H1 (cell line): ENCODE measurements at regions not wholly inside any gene's neighbourhood (a gene's known extent, or its start where the extent isn't known, plus 50 kb on each side); places are given as distances from the start of the nearest gene placed in this dataset.

ENCODE experiments used
- CTCF ChIA-PET: fragments of 300-600 bp; sonication (Branson Sonifier 250); formaldehyde crosslinking; loops from one replicate; lab custom pipeline; 2021; ENCODE audit not compliant: partially characterized antibody; lab: Charles Lee
- POLR2A ChIA-PET: fragments of 300-600 bp; sonication (Branson Sonifier 250); formaldehyde crosslinking; loops from one replicate; lab custom pipeline; 2021; ENCODE audit warnings: inconsistent platforms; ENCODE audit not compliant: partially characterized antibody; lab: Charles Lee
- DNase-seq, 2 experiments: peaks; one replicate each; pipeline versions ENCODE4 v3.0.0 to v3.0.0-alpha.2; 2010 to 2022; ENCODE audit warnings: low spot score in 2 of 2, low read depth in 1 of 2, mixed read lengths in 1 of 2
- FAIRE-seq: peaks from 2 replicates; lab custom pipeline; 2011; peaks lifted over from hg19 to GRCh38; lab: Jason Lieb, UNC
- H2AFZ ChIP-seq: 2 replicates; pipeline ENCODE4 v1.8.1; 2012; ENCODE audit warnings: low read length, inconsistent platforms
- H2AK5ac ChIP-seq: 2 replicates; pipeline ENCODE4 v1.6.1; 2013; ENCODE audit warnings: low read depth, low read length
- H2BK120ac ChIP-seq: replicated peaks from 2 replicates; pipeline ENCODE3; 2013; ENCODE audit warnings: low read depth, low read length, inconsistent platforms
- H2BK12ac ChIP-seq: 2 replicates; pipeline ENCODE4 v1.6.1; 2013; ENCODE audit warnings: low read depth, low read length
- H2BK15ac ChIP-seq: 2 replicates; pipeline ENCODE4 v1.6.1; 2013; ENCODE audit warnings: low read length
- H2BK20ac ChIP-seq: 2 replicates; pipeline ENCODE4 v1.6.1; 2013; ENCODE audit warnings: low read length
- H2BK5ac ChIP-seq: 2 replicates; pipeline ENCODE4 v1.6.1; 2013; ENCODE audit warnings: low read depth, low read length
- H3K14ac ChIP-seq: 2 replicates; pipeline ENCODE4 v1.6.1; 2013; ENCODE audit warnings: inconsistent platforms; ENCODE audit not compliant: insufficient read length
- H3K18ac ChIP-seq: 2 replicates; pipeline ENCODE4 v1.6.1; 2013; ENCODE audit warnings: low read length; ENCODE audit errors: extremely low read depth
- H3K23ac ChIP-seq: 2 replicates; pipeline ENCODE4 v1.6.1; 2013; ENCODE audit warnings: inconsistent platforms; ENCODE audit not compliant: insufficient read length
- H3K23me2 ChIP-seq: 2 replicates; pipeline ENCODE4 v1.6.1; 2013; ENCODE audit warnings: low read depth, low read length
- H3K27ac ChIP-seq: 2 replicates; pipeline ENCODE4 v1.6.1; 2011; ENCODE audit warnings: low read depth, low read length, inconsistent platforms
- H3K27me3 ChIP-seq, 4 experiments: replicated peaks in 1 of 4; 1 replicate in 1 of 4; 2 replicates in 3 of 4; pipeline versions ENCODE4 v1.6.1 to v1.8.1; 2011 to 2013; ENCODE audit warnings: low read length in 3 of 4, mild to moderate bottlenecking in 3 of 4, inconsistent platforms in 2 of 4, mixed read lengths in 2 of 4, moderate library complexity in 1 of 4; ENCODE audit not compliant: control insufficient read depth in 3 of 4, insufficient read depth in 3 of 4; ENCODE audit errors: extremely low read depth in 1 of 4
- H3K36me3 ChIP-seq, 4 experiments: 2 replicates each; pipeline versions ENCODE4 v1.6.1 to v1.8.1; 2011 to 2013; ENCODE audit warnings: mild to moderate bottlenecking in 4 of 4, low read length in 3 of 4, moderate library complexity in 2 of 4, control low read depth in 1 of 4, inconsistent platforms in 1 of 4; ENCODE audit not compliant: insufficient read depth in 4 of 4, control insufficient read depth in 2 of 4
- H3K4ac ChIP-seq: replicated peaks from 2 replicates; pipeline ENCODE3; 2013; ENCODE audit warnings: low read length, low read depth, mixed read lengths, inconsistent platforms; ENCODE audit not compliant: insufficient read length
- H3K4me1 ChIP-seq, 4 experiments: replicated peaks in 1 of 4; 1 replicate in 1 of 4; 2 replicates in 3 of 4; pipeline versions ENCODE4 v1.6.1 to v1.8.1; 2011 to 2013; ENCODE audit warnings: low read length in 3 of 4, inconsistent platforms in 2 of 4, mixed read lengths in 1 of 4; ENCODE audit not compliant: insufficient read depth in 4 of 4, control insufficient read depth in 3 of 4
- H3K4me2 ChIP-seq, 2 experiments: 2 replicates each; pipeline versions ENCODE4 v1.6.1 to v1.8.1; 2011 to 2013; ENCODE audit warnings: low read depth in 2 of 2, low read length in 2 of 2, control low read depth in 1 of 2, inconsistent platforms in 1 of 2, mild to moderate bottlenecking in 1 of 2; ENCODE audit not compliant: insufficient read depth in 1 of 2
- H3K4me3 ChIP-seq, 4 experiments: fragments of 200-600, 300-600 bp in 1 of 4; sonication (generic), shearing (Covaris generic), sonication (Bioruptor Twin) in 1 of 4; 2 replicates each; pipeline versions ENCODE4 v1.5.1 to v1.8.1; 2011 to 2016; ENCODE audit warnings: low read length in 4 of 4, low read depth in 3 of 4, control low read depth in 2 of 4, inconsistent platforms in 2 of 4, mild to moderate bottlenecking in 2 of 4, mixed read lengths in 1 of 4, moderate library complexity in 1 of 4; ENCODE audit not compliant: insufficient read depth in 2 of 4; ENCODE audit errors: extremely low read depth in 1 of 4
- H3K56ac ChIP-seq: replicated peaks from 2 replicates; pipeline ENCODE3; 2013; ENCODE audit warnings: low read depth, mild to moderate bottlenecking, mixed read lengths, low read length, inconsistent platforms; ENCODE audit not compliant: insufficient read length
- H3K79me1 ChIP-seq: 2 replicates; pipeline ENCODE4 v1.6.1; 2013; ENCODE audit warnings: low read depth, low read length, control low read depth
- H3K79me2 ChIP-seq, 2 experiments: 2 replicates each; pipeline versions ENCODE4 v1.6.1 to v1.8.1; 2012 to 2013; ENCODE audit warnings: low read length in 2 of 2, mild to moderate bottlenecking in 2 of 2, inconsistent platforms in 1 of 2; ENCODE audit not compliant: insufficient read depth in 2 of 2, control insufficient read depth in 1 of 2
- H3K9ac ChIP-seq, 4 experiments: replicated peaks in 1 of 4; 1 replicate in 1 of 4; 2 replicates in 3 of 4; pipeline versions ENCODE4 v1.6.1 to v1.8.1; 2011 to 2013; ENCODE audit warnings: low read depth in 3 of 4, low read length in 3 of 4, control low read depth in 2 of 4, mild to moderate bottlenecking in 2 of 4, moderate library complexity in 2 of 4, inconsistent platforms in 1 of 4; ENCODE audit errors: extremely low read depth in 1 of 4
- H3K9me3 ChIP-seq, 2 experiments: 2 replicates each; pipeline versions ENCODE4 v1.6.1 to v1.8.1; 2012 to 2013; ENCODE audit warnings: mild to moderate bottlenecking in 2 of 2, moderate library complexity in 2 of 2, control low read depth in 1 of 2, inconsistent platforms in 1 of 2, low read depth in 1 of 2, low read length in 1 of 2, mixed read lengths in 1 of 2; ENCODE audit not compliant: insufficient read depth in 2 of 2
- H4K20me1 ChIP-seq, 2 experiments: replicated peaks in 1 of 2; 2 replicates each; pipeline versions ENCODE3 to v1.8.1; 2011 to 2013; ENCODE audit warnings: inconsistent platforms in 2 of 2, low read length in 2 of 2, mild to moderate bottlenecking in 1 of 2; ENCODE audit not compliant: insufficient read depth in 2 of 2, control insufficient read depth in 1 of 2
- H4K5ac ChIP-seq: 2 replicates; pipeline ENCODE4 v1.6.1; 2013; ENCODE audit warnings: low read length, low read depth, mixed read lengths, inconsistent platforms; ENCODE audit not compliant: insufficient read length
- H4K8ac ChIP-seq: 2 replicates; pipeline ENCODE4 v1.8.0; 2013; ENCODE audit warnings: mild to moderate bottlenecking, moderate library complexity, low read length, inconsistent platforms; ENCODE audit not compliant: insufficient read depth; ENCODE audit errors: extremely low read depth
- H4K91ac ChIP-seq: replicated peaks from 2 replicates; pipeline ENCODE3; 2013; ENCODE audit warnings: low read length, mixed read lengths, inconsistent platforms; ENCODE audit not compliant: insufficient read length
- EGR1 ChIP-seq: IDR thresholded peaks from 2 replicates; pipeline ENCODE4 v1.6.1; 2011; ENCODE audit warnings: low read depth, low read length, borderline replicate concordance
- GABPA ChIP-seq: IDR thresholded peaks from 2 replicates; pipeline ENCODE4 v1.6.1; 2011; ENCODE audit warnings: mild to moderate bottlenecking, low read length, moderate library complexity, borderline replicate concordance; ENCODE audit not compliant: insufficient read depth
- KDM5A ChIP-seq: fragments of 200-600 bp; IDR thresholded peaks from 2 replicates; pipeline ENCODE4 v1.7.1; 2012; ENCODE audit warnings: mild to moderate bottlenecking, low read length, inconsistent platforms, mixed read lengths
- PHF8 ChIP-seq: fragments of 200-600 bp; sonication (generic); conservative IDR thresholded peaks from 2 replicates; pipeline ENCODE4 v1.7.1; 2012; ENCODE audit warnings: low read depth, mild to moderate bottlenecking, inconsistent platforms, low read length, moderate library complexity
- SAP30 ChIP-seq: fragments of 300-600 bp; sonication (generic); IDR thresholded peaks from 2 replicates; pipeline ENCODE4 v1.7.1; 2012; ENCODE audit warnings: low read length, moderate library complexity, mild to moderate bottlenecking, inconsistent platforms; ENCODE audit not compliant: insufficient read depth, insufficient replicate concordance
- SP2 ChIP-seq: IDR thresholded peaks from 2 replicates; pipeline ENCODE4 v1.6.1; 2012; ENCODE audit warnings: mild to moderate bottlenecking, low read length, inconsistent platforms
- SRF ChIP-seq: IDR thresholded peaks from 2 replicates; pipeline ENCODE4 v1.6.1; 2011; ENCODE audit warnings: mild to moderate bottlenecking, low read depth, low read length, moderate library complexity
- TEAD4 ChIP-seq: IDR thresholded peaks from 2 replicates; pipeline ENCODE4 v1.6.1; 2012; ENCODE audit warnings: low read depth, low read length, inconsistent platforms, mixed read lengths
- WGBS, 2 experiments: shearing (Covaris generic) in 1 of 2; methylation state at CpG; one replicate each; pipeline versions ENCODE4 v1.1.6 to v1.1.7; 2013 to 2015; ENCODE audit warnings: low lambda C conversion rate in 2 of 2, mixed read lengths in 2 of 2, inconsistent platforms in 1 of 2, low coverage in 1 of 2, missing lambda C conversion rate in 1 of 2; ENCODE audit not compliant: insufficient replicate concordance in 2 of 2, insufficient coverage in 1 of 2, insufficient read length in 1 of 2; ENCODE audit errors: extremely low coverage in 1 of 2, missing lambda C conversion rate in 1 of 2; 5-methylcytosine and 5-hydroxymethylcytosine counted together

DNA sequence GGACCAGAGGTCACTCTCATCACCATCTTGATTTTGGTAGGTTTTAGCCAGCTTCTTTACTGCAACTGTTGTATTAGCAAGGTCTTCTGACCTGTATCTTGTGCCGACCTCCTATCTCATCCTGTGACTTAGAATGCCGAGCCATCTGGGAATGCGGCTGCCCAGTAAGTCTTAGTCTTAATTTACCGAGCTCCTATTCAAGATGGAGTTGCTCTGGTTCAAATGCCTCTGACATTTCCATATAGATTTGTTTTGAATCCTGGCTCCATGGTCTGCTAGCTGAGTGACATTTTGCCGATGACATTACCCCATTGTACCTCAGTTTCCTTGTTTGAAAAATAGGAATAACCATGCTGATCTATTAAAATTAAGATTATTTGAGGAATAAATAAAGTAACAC, 193.9 kb upstream of the HMCN1 start:
- no peak overlapping the region; the same call in 1 of the 2 replicates for H2AK5ac ChIP-seq
- H4K91ac ChIP-seq, result no peak overlapping the region
- ChIA-PET CTCF (interaction anchor here (0.6 to 1.3 kb wide), 2 partner anchors 156 to 325 kb away, joined by 3 read pairs; no protein-coding TSS in a partner anchor), POLR2A (no interaction called here)
- no peaks in the 10 kb centered on the region for H3K9me3 ChIP-seq
- H3K79me2 ChIP-seq, result no peaks in the 10 kb centered on the region
- no peak overlapping the region for H3K23ac ChIP-seq
- DNase-seq (no peak), FAIRE-seq (no peak)
- H3K36me3 ChIP-seq, result no peaks in the 10 kb centered on the region
- H2BK20ac ChIP-seq, result no peak overlapping the region
- H3K9ac ChIP-seq, result no peak overlapping the region
- no peak overlapping the region for H3K18ac ChIP-seq
- no peak overlapping the region for H3K56ac ChIP-seq
- H3K4me1 ChIP-seq, result peaks cover under 1 to 12% (median 4%) of the 10 kb centered on the region in 4 experiments; a peak in 4 of 7 replicates
- H2BK5ac ChIP-seq, result no peak overlapping the region
- WGBS, 2 experiments, result 94% methylated on average over 5 of the region's 5 CpGs; no CpG with 5 or more reads in 1 of the 2 experiments
- H2BK12ac ChIP-seq, result peak overlapping the region; percentile 60; the same call in 1 of the 2 replicates
- no peaks in the 10 kb centered on the region for H3K79me1 ChIP-seq
- peaks cover 0 to 4% (median 2%) of the 10 kb centered on the region in 4 experiments; a peak in 1 of 7 replicates for H3K27me3 ChIP-seq
- no peak overlapping the region for H2AFZ ChIP-seq
- H4K20me1 ChIP-seq, result no peaks in the 10 kb centered on the region
- H3K14ac ChIP-seq, result no peak overlapping the region
- no peak overlapping the region for H2BK120ac ChIP-seq
- H4K8ac ChIP-seq, result no peak overlapping the region
- H2BK15ac ChIP-seq, result no peak overlapping the region
- H3K4ac ChIP-seq, result no peak overlapping the region
- H3K27ac ChIP-seq, result no peak overlapping the region
- H3K4me2 ChIP-seq, result no peak overlapping the region
- no peak overlapping the region for H3K4me3 ChIP-seq
- no peaks in the 10 kb centered on the region for H3K23me2 ChIP-seq
- H4K5ac ChIP-seq, result no peak overlapping the region
- TF ChIP-seq EGR1, result no peak
- TF ChIP-seq SRF, result no peak
- TF ChIP-seq GABPA, result no peak
- no peak for TF ChIP-seq SP2
- TF ChIP-seq SAP30, result no peak
- TF ChIP-seq PHF8, result no peak
- TF ChIP-seq TEAD4, result no peak
- no peak for TF ChIP-seq KDM5A
